ENCODE measurements at regions not wholly inside any gene's neighbourhood (a gene's known extent, or its start where the extent isn't known, plus 50 kb on each side); places are given as distances from the start of the nearest gene placed in this dataset.

DNA sequence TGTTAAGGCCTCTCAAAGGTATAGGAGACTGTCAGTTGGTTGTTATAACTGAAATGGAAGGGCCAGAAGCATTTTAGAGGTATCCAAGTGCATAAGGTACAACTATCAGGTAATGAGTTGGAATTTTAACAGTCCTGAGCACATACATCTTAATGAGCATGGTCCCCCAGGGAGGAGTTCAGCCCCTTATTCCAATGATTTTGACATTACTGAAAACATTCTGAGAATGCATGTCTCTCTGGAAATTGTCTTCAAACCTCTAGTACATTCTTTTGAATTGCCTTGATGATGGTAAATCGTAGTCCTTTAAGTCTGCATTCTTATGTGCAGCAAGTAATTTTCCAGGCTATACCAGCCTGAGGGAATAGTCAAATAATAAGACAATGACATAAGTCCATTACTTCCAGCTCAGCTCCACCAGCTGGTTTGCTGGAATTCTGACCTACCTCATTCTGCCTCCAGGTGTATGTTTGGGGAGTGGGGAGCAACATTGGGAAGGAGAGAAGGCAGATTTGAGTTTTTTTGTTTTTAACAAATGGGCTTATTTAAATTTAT is 239.2 kb downstream of the MSRB3 start:
- no peak for DNase-seq

DNA sequence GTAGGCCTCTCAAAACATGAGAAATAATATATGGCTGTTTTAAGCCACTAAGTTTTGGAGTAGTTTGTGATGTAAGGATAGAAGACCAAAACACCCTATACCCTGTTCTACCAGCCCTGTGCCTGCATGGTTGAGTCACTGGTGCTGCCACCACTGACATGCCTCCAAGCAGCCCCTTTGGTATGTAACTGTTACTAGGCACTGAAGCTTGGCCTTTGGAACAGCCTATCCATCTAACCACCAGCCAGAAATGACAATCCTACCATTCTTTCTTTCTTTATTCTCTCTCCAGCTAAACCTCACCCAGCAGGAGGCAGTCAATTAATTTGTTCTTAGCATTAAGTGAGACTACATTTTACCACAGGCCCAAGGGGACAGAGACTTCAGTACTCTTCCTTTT is 240.3 kb downstream of the MSRB3 start:
- DNase-seq: no peak

DNA sequence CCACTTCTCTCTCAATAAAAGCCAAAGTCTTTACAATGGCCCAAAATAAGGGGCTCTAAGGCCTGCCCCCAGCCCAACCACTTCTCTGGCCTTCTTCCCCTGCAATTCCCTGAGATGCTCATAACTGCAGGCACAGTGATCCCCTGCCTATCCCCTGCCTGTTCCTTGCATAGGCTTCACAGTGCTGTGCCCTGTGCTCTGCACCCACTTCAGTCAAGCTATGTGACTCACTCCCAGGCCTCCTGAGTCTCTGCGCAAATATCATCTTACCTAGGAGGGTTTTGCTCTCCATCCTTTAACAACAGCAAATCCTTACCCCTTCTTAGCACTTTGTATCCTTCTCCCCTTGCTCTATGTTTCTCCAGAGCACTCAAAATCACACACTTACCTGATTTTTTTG is 242.2 kb downstream of the MSRB3 start:
- DNase-seq: no peak

DNA sequence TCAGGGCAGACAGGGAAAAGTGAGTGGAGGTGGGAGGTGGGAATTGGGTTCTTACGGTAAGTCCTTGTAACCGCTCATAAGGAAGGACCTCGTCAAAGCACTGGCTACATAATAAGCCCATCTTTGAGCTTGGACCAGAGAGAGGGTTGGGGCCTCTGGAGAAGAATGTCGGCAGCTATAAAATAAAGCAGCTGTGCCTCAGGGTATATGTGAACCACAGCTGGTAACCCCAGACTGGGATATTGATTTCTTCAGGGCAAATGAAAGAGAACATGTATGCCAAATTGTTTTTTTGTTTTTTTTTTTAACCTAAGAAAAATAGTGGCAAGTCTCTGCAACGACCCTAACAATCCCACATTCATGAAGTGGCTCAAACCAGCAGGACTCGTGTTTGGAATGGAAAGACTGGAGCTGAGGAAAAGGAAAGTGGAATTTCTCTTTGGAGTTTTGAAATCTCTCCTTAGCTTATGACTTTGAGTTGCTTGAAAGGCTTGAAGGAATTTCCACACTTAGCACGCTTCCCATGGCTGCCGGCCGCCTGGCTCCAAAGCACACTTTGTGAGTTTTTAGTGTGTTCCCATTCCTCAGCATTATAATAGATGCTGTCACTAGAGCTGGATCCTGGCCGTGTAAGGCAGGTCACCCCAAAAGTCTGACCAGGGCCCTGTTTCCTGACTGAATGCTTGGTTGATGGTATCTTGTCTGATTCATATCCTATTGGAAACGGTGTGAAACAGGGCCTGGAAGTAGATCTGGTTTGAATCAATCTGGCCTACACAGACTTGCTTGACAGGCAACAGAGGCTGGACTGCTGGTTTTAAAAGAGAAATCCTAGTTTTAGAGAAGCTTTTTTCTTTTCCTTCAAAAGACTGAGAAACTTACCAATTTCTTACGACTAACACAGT is 244.7 kb downstream of the MSRB3 start:
- no peak for DNase-seq

DNA sequence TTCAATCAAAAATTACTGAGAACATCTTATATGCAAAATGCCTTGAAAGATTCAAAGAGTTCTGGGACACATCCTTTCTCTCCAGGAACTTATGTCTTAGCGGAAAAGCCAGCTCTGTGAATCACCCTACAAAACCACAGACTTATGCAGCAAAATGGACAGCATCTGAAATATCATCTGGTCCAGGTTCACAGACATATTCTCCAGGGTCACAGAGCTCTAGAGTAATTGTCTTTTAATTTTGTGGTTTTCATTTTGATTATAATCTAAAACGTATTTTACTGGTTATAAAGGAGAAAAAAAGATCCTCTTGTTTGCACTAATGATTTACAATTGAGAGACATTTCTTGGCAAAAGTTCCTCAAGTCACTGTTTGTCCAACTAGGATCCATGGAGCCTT is 246.2 kb downstream of the MSRB3 start:
- DNase-seq: no peak

DNA sequence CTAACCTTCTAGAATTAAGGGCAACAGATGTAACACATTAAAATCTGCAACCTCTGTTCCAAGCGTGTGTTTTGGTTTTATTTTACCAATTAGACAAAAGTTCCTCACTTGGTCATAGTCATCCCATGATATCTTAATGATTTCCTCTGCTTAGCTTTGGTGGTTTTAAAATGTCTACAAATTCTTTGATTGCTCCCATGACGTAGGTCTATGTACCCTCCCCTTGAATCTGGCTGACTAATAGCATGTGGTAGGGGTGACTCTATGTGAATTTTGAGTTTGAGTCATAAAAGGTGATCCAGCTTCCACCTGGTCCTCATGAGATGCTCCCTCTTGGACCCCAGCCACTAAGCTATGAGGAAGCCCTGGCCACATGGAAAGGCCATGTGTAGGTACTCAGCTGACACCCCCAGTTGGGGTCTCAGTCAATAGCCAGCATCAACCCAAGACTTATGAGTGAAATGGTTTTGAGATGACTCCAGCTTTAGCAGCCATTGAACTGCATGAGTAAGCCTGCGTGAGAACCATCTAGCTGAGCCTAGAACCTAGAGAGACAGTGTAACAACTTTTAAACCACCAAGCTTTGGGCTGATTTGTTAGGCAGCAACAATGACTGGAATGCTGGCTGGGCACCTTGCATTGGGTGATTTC is 247.1 kb downstream of the MSRB3 start:
- no peak for DNase-seq

DNA sequence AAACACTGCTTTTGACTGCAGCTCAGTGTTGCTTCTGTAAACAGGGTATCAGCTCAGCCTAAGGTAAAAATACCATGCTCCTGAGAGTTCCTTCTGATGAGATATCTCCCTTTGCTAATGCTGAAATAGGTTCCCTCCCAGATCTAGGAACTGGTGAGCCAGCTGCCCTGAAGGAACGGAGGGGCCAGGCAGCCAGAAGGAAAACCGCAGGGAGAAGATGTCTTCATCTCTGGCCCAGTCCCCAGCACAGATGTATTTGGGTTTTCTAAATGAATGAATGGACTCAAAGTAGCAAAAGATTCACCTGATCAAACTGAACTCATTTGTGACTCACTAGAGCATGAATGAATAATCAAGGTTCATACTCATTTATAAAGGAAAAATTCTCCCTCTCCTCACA is 247.8 kb downstream of the MSRB3 start:
- no peak for DNase-seq

DNA sequence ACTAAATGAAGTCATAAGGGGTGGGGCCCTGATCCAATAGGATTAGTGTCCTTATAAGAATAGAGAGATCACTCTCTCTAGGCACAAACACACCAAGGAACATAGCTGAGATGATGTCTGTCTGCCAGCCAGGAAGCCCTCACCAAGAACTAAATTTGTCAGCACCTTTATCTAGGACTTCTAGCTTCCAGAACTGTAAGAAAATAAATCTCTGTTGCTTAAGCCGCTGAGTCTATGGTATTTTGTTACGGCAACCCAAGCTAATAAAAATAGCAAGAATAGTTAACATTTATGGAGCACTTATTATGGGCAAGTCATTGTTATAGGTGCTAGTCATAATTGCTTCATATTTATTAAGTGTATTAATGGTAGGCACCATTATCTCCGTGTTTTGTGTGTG is 249.6 kb downstream of the MSRB3 start:
- DNase-seq: no peak

DNA sequence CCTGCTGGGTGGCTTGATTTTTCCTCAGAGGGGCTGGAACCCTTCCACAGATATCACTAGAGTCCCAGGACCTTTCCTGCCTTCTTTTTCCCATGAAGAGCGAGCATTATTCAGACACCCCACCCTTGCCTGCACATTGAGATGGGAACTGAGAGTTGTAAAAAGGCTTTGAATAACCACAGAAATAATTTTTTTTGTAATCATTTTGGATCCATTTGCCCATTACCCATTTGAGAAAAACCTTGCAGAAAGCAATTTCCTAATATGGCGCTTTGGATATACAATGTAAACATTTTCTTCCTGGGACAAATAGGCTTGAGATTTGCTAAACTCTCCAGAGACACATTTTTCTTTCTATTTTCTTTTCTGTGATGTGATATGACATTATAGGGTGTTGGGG is 250.6 kb downstream of the MSRB3 start:
- DNase-seq: no peak

DNA sequence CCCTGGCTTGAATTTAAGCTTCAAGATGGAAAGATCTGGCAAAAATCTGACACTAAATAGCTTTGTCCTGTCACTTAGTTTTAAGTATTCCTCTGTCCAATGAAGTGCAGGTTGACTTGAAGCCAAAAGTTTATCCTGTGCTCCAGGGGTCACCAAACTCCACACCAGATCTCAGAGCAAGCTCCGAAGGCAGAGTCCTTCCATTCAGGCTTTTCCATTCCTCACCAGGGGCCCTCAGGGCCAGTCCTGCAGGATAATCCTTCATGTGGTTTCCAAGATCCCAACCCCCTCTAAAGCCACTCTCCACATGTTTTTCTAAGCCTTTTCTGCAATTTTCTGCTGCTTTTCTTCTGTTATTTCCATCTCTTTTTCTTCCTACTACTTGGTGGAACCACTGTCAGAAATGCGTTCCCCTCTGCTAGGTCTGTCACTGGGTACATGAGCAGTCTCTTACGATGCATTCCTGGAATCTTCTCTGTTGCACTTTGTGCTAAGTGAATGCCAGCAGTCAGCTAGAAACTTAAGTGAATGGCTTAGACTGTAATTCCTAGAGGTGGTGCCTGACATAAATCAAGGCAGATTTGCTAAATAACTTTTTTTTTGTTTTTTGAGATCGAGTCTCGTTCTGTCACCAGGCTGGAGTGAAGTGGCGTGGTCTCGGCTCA is 251.4 kb downstream of the MSRB3 start:
- DNase-seq: no peak

DNA sequence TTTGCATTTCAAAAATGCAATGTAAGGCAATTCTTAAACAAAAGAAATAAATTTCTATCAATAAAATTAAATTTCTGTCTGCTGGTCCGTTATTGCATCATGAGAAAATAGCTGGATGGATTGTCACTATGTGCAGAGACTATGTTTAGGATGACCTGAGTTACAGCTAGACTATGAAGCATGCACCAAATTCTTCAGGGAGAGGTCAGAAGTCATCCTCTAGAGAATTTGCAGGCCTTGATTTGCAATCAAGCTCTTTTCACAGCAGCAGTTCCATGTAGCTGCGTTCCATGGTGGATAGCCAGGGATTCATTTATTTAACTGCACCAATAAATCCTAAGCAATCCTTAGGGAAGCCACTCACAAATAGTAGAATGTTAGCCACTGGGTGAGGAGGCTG is 253.7 kb downstream of the MSRB3 start:
- no peak for DNase-seq

DNA sequence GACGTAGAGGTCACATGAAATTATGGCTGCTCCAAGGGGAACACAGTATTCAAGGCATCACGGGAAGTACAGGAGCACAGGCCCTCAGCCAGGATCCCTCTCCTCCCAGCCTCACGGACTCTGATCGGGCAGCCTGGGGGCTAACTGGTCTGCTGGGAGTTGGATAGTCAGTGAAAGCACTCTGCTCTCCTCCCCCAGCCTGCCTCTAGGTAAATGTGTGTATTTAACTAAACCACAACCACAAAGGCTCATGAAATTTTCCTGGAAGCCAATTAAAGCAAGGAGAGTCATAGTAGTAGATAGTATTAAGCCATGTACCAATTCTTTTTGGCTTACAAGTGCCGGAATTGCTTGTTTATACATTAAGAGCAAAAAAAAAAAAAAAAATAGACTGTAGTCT is 254.3 kb downstream of the MSRB3 start:
- no peak for DNase-seq

DNA sequence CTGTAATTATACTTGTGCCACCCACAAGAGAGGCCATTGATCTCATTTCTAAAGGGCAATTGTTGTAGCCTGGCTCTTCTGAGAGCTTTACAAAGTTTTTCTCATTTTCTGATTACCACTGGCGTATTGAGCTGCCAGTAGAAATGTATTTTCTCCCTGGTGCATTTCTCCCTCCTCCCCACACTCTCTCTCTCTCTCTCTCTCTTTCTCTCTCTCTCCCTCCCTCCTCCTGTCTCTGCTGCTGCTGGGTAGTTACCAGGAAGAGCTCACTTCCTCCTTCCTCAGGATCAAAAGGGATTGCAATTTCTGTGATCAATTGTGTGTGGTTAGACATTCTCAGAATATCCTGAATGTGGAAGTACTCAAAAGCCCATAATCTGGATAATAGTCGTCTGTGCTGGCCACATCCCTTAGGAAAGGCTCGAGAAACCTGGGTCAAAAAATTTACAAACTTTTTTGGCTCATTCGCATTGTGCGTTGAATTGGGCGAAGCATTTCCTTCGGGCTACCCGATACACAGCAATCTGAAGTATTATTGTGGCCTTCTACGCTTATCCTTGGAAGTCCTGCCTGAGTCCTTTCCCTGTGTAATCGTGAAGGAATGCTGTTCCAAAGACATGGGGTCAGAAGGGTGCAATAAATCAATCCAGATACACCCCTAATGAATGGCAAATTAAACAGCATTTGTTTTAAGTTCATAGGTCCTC is 254.8 kb downstream of the MSRB3 start:
- no peak for DNase-seq

DNA sequence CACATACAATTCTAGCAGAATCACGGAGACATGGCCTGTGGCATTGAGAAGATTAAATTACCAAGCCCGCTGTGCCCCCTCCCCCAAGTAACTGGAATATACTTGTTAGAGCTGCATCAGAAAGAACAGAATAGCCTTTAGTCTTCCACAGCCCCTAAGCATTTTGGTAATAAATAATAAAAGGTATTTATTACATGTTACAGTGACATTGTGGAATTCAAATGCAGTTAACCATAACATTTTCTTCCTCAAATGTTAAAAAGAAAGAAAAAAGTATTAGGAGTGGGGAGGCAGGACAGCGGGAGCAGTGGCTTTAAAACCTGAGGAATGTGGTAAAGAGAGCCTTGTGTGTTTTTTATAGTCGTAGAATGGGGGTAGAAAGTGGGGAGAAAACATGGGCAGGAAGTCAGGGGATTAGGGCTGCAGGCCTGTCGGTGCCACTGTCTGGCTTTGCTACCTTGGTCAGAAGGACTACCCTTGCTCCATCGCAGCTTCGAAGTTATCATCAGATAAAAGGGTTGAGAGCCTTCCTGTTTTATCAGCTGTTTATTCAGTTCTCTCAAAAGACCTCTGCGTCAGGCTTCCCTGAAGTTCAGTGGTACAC is 255.9 kb downstream of the MSRB3 start:
- no peak for DNase-seq

DNA sequence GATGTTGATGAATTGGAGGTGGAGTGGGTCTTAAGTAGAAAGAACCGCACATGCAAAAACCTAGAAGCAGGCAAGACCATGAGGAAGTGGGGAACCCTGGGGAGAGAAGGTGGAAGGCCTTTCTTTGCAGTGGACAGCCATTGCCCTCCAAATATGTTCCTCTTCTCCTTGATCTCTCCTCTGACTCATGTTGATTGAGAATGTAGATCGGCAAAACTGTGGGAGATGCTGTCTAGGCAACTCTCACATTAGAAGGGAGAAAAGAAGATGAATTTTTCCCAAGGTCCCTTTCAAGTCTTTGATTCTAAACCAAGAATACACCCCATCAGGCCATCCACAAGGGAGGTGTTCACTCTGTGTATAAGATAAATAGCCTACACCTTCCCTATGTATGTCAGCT is 257.5 kb downstream of the MSRB3 start:
- DNase-seq: no peak

DNA sequence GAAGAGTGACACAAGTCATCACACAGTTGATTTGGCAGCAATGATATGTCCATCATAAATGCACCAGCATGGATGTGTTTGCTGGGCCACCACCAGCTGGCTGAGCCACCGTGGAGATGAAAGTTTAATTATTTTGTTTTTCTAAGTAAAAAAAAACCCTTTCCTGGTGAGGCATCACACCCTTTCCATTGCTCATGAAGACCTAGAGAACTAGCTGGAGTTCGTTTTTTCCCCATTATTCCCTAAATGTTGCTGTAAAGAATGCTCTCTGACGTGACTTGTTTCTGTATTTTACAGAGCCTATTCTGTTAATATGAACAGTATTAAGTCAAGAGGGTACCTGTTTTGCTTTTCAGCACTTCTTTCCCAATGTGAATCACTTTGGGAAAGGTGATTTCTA is 257.9 kb downstream of the MSRB3 start:
- no peak for DNase-seq

DNA sequence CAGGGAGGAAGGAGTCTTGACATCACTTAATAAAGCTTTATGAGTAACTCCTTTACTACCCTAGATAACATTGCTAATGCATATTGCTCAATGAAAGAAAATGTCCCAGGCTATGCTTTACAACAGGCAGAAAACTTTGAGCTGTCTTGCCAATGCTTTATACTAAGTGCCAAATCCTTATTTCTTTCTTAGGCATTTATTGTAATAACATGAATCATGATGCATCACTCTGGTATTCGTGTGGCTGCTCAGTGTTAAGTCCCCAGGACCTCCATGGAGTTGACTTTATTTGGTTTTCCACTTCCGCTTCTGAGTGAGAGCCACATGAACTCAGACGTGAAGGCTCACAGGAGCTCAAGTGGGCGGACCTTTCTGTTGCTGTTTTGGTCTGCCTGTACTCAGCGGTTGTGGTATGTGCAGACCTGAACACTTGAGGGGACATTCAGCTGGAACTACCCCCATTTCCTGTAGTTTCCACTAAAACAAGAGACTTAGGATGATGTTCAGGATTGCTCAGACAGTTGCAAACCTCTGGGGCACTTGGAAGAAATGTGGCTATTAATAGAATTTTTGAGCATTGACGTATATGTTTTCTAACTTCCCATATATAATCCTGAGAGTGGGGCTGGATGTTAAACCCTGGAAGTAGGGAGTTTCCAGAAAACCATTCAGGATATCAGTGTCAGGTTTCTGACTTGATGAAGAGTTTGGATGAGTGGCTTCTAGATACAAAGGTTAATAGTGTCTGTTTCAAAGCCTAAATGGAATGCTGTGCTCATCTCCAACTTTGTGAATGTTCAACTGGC is 258.6 kb downstream of the MSRB3 start:
- no peak for DNase-seq

DNA sequence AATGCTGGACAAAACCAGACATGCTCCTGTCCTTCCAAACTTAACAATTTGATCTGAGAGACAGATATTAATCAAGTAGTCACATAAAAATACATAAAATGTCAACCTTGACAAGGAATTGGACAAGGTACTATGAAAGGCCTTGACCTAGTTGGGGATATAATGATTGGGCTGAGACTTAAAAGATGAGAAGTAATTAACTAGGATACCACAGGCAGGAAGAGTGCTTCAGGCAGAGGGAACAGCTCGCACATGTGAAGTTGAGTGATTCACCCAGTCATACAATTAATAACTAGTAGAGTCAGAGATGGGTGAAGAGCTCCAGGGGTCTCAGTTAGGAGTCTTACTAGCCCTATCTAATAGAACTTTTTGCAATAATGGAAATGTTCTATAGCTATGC is 259.5 kb downstream of the MSRB3 start:
- DNase-seq: no peak

DNA sequence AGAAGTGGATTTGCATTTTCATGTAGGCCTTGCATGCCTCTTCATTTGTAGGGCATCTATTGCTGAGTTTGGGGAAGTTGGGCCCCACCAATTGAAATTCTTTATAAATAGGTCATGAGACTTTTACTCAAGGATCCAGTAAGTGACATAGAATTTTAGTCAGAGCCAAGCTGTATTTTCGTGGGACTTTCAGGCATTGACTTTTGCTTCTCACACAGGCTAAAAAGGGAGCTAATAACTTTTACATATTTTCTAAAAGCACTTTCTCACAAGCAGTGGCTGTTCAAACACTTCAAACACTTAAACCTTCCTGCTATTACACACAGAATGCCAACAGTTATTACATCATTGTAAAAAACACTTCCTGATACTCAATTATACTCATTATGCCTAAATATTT is 260.5 kb downstream of the MSRB3 start:
- no peak for DNase-seq

DNA sequence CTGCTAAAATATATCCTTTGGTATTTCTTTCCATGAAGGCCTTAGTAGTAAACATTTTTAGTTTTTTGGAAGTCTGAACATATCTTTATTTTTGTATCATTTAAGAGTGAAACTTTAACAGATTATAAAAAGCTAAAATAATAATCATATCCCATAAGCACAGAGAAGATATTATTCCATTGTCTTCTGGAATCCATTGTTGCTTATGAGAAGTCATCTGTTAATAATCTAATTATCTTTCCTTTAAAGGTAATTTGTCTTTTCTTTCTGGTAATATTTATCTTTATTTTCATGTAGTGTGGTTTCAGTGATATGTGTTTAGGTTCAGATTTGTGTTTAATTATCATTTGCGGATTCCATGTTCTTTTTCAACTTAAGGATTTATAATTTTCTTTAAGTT is 261.7 kb downstream of the MSRB3 start:
- no peak for DNase-seq

DNA sequence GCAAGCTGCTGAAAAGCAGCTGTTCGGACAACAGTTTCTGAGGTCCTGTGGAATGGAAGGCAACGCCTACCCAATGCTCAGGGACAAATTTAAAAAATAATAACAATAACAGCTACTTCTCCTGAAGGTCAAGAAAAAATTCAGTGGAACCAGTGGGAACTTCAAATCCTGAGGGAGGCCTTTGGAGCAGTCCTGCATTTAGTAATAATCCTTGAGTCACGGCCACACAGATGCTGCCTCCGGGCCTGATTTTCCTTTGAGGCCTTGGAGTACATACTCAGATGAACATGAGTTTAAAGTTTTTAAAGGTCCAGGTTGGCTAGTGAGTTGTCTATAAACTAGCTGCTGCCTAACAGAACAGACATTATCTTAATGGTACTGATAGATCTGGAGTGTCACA is 268.0 kb downstream of the MSRB3 start:
- DNase-seq: no peak

Measured in effector CD4-positive, alpha-beta T cell (primary cell).